ENCODE measurements at regions not wholly inside any gene's neighbourhood (a gene's known extent, or its start where the extent isn't known, plus 50 kb on each side); places are given as distances from the start of the nearest gene placed in this dataset.

GRCh38 chr4:29423836-29424721, 1296.1 kb upstream of the PCDH7 start:
- DNase-seq, result no peak

- DNase-seq, result no peak
Measured at GRCh38 chr4:29453303-29453820, 1266.8 kb upstream of the PCDH7 start.

- no peak for DNase-seq
Measured at GRCh38 chr4:29459926-29460325, 1260.2 kb upstream of the PCDH7 start.

- no peak for DNase-seq
Measured at GRCh38 chr4:29467044-29467717, 1253.0 kb upstream of the PCDH7 start.
